GM12873 (cell line): ENCODE measurements at regions not wholly inside any gene's neighbourhood (a gene's known extent, or its start where the extent isn't known, plus 50 kb on each side); places are given as distances from the start of the nearest gene placed in this dataset.

Experiments used
- CTCF ChIP-seq: IDR thresholded peaks from 2 replicates; pipeline ENCODE4 v1.5.1; 2012; ENCODE audit warnings: low read depth, mild to moderate bottlenecking, moderate library complexity, low read length, control low read depth; ENCODE audit not compliant: insufficient read depth; ENCODE audit errors: missing control alignments

- no peak for TF ChIP-seq CTCF
Observed at GRCh38 chr2:116842164-116842563, 972.3 kb upstream of the DDX18 start.

GRCh38 chr2:116859708-116860107 is 954.8 kb upstream of the DDX18 start:
- TF ChIP-seq CTCF, result no peak

- TF ChIP-seq CTCF, result no peak
Observed at GRCh38 chr2:116874021-116874420, 940.5 kb upstream of the DDX18 start.

- no peak for TF ChIP-seq CTCF
Observed at GRCh38 chr2:116877274-116877673, 937.2 kb upstream of the DDX18 start.

- no peak for TF ChIP-seq CTCF
Observed at GRCh38 chr2:116877944-116878343, 936.5 kb upstream of the DDX18 start.

GRCh38 chr2:116879650-116880160 is 934.8 kb upstream of the DDX18 start:
- no peak for TF ChIP-seq CTCF

- TF ChIP-seq CTCF, result no peak
Observed at GRCh38 chr2:116891191-116891590, 923.3 kb upstream of the DDX18 start.
